UCSD-AML1 (cell line): ENCODE measurements at regions not wholly inside any gene's neighbourhood (a gene's known extent, or its start where the extent isn't known, plus 50 kb on each side); places are given as distances from the start of the nearest gene placed in this dataset.
A peak's percentile ranks its signal among the peaks of the same experiment; 100 is the strongest.

ENCODE experiments used
- DNase-seq: peaks from one replicate; lab custom pipeline; 2025; ENCODE audit not compliant: unreplicated experiment; lab: John Stamatoyannopoulos, UW

- no peak for DNase-seq
These were observed 543.6 kb upstream of the CFAP20DC start for GRCh38 chr3:59593380-59593779.

GRCh38 chr3:59580996-59581395 lies 531.2 kb upstream of the CFAP20DC start:
- no peak for DNase-seq

GRCh38 chr3:59580499-59580898 lies 530.7 kb upstream of the CFAP20DC start:
- DNase-seq: no peak

GRCh38 chr3:59578129-59578528 lies 528.3 kb upstream of the CFAP20DC start:
- DNase-seq: no peak

GRCh38 chr3:59576606-59577005 lies 526.8 kb upstream of the CFAP20DC start:
- DNase-seq: no peak

GRCh38 chr3:59575113-59576001 lies 525.5 kb upstream of the CFAP20DC start:
- peak; percentile 76 for DNase-seq

- DNase-seq: no peak
These were observed 524.1 kb upstream of the CFAP20DC start for GRCh38 chr3:59573911-59574310.

GRCh38 chr3:59572106-59572505 lies 522.3 kb upstream of the CFAP20DC start:
- no peak for DNase-seq

GRCh38 chr3:59570806-59571205 lies 521.0 kb upstream of the CFAP20DC start:
- DNase-seq: no peak

GRCh38 chr3:59567661-59568060 lies 517.8 kb upstream of the CFAP20DC start:
- DNase-seq: no peak

- no peak for DNase-seq
These were observed 516.7 kb upstream of the CFAP20DC start for GRCh38 chr3:59566481-59566975.

- DNase-seq: no peak
These were observed 515.3 kb upstream of the CFAP20DC start for GRCh38 chr3:59565125-59565524.

- no peak for DNase-seq
These were observed 514.1 kb upstream of the CFAP20DC start for GRCh38 chr3:59563966-59564365.

- DNase-seq: no peak
These were observed 513.3 kb upstream of the CFAP20DC start for GRCh38 chr3:59563072-59563605.

- no peak for DNase-seq
These were observed 510.1 kb upstream of the CFAP20DC start for GRCh38 chr3:59559721-59560435.

- DNase-seq: no peak
These were observed 509.3 kb upstream of the CFAP20DC start for GRCh38 chr3:59558906-59559720.

GRCh38 chr3:59555593-59556315 lies 505.9 kb upstream of the CFAP20DC start:
- no peak for DNase-seq

GRCh38 chr3:59553076-59553475 lies 503.3 kb upstream of the CFAP20DC start:
- no peak for DNase-seq

- DNase-seq: no peak
These were observed 502.0 kb upstream of the CFAP20DC start for GRCh38 chr3:59551834-59552233.

GRCh38 chr3:59549962-59550361 lies 500.1 kb upstream of the CFAP20DC start:
- DNase-seq: no peak
